Neuron (in vitro differentiated cells): ENCODE measurements at regions not wholly inside any gene's neighbourhood (a gene's known extent, or its start where the extent isn't known, plus 50 kb on each side); places are given as distances from the start of the nearest gene placed in this dataset.

ENCODE experiments used
- H2AFZ ChIP-seq: one replicate; pipeline ENCODE4 v1.6.1; 2013; ENCODE audit warnings: low read depth, mild to moderate bottlenecking, inconsistent platforms, low read length, moderate library complexity
- H3K27me3 ChIP-seq: one replicate; pipeline ENCODE4 v1.6.1; 2013; ENCODE audit warnings: low read length; ENCODE audit not compliant: insufficient read depth
- H3K36me3 ChIP-seq: one replicate; pipeline ENCODE4 v1.6.1; 2013; ENCODE audit warnings: low read length; ENCODE audit not compliant: insufficient read depth
- H3K4me1 ChIP-seq: one replicate; pipeline ENCODE4 v1.6.1; 2013; ENCODE audit warnings: low read length; ENCODE audit not compliant: insufficient read depth
- H3K4me3 ChIP-seq: 2 replicates; pipeline ENCODE4 v1.5.1; 2013; ENCODE audit warnings: mild to moderate bottlenecking, low read length, moderate library complexity
- H3K9me3 ChIP-seq: one replicate; pipeline ENCODE4 v1.6.1; 2013; ENCODE audit warnings: low read length

GRCh38 chr9:13770956-13771355, 491.5 kb upstream of the MPDZ start:
- Histone ChIP-seq H3K4me1 (no peaks in the 10 kb centered on the region), H3K36me3 (no peaks in the 10 kb centered on the region), H3K27me3 (no peaks in the 10 kb centered on the region), H2AFZ (no peak overlapping the region), H3K9me3 (no peaks in the 10 kb centered on the region), H3K4me3 (no peak overlapping the region)

- no peaks in the 10 kb centered on the region for H3K4me1 ChIP-seq
- H2AFZ ChIP-seq, result no peak overlapping the region
- H3K27me3 ChIP-seq, result no peaks in the 10 kb centered on the region
- H3K4me3 ChIP-seq, result no peak overlapping the region
- no peaks in the 10 kb centered on the region for H3K9me3 ChIP-seq
- H3K36me3 ChIP-seq, result no peaks in the 10 kb centered on the region
Measured at GRCh38 chr9:13769641-13770040, 490.1 kb upstream of the MPDZ start.

GRCh38 chr9:13769006-13769405, 489.5 kb upstream of the MPDZ start:
- no peaks in the 10 kb centered on the region for H3K36me3 ChIP-seq
- H3K9me3 ChIP-seq, result no peaks in the 10 kb centered on the region
- no peaks in the 10 kb centered on the region for H3K4me1 ChIP-seq
- no peak overlapping the region for H2AFZ ChIP-seq
- H3K27me3 ChIP-seq, result no peaks in the 10 kb centered on the region
- H3K4me3 ChIP-seq, result no peak overlapping the region

- Histone ChIP-seq H3K9me3 (no peaks in the 10 kb centered on the region), H2AFZ (no peak overlapping the region), H3K36me3 (no peaks in the 10 kb centered on the region), H3K4me1 (peaks cover 14% of the 10 kb centered on the region), H3K27me3 (no peaks in the 10 kb centered on the region), H3K4me3 (no peak overlapping the region)
Measured at GRCh38 chr9:13762209-13762608, 482.7 kb upstream of the MPDZ start.

GRCh38 chr9:13759551-13759950, 480.1 kb upstream of the MPDZ start:
- H3K4me1 ChIP-seq, result peaks cover 14% of the 10 kb centered on the region
- H3K4me3 ChIP-seq, result no peak overlapping the region

GRCh38 chr9:13758936-13759335, 479.4 kb upstream of the MPDZ start:
- Histone ChIP-seq H3K27me3 (no peaks in the 10 kb centered on the region), H2AFZ (no peak overlapping the region), H3K4me3 (no peak overlapping the region), H3K36me3 (no peaks in the 10 kb centered on the region), H3K9me3 (no peaks in the 10 kb centered on the region), H3K4me1 (peaks cover 14% of the 10 kb centered on the region)

More at GRCh38 chr9:13759551-13759950, 480.1 kb upstream of the MPDZ start:
- Histone ChIP-seq H3K27me3 (no peaks in the 10 kb centered on the region), H3K36me3 (no peaks in the 10 kb centered on the region), H3K9me3 (no peaks in the 10 kb centered on the region), H2AFZ (no peak overlapping the region)

GRCh38 chr9:13756943-13757342, 477.5 kb upstream of the MPDZ start:
- H3K36me3 ChIP-seq, result no peaks in the 10 kb centered on the region

GRCh38 chr9:13755551-13755950, 476.1 kb upstream of the MPDZ start:
- no peaks in the 10 kb centered on the region for H3K36me3 ChIP-seq
- peaks cover 14% of the 10 kb centered on the region for H3K4me1 ChIP-seq
- no peaks in the 10 kb centered on the region for H3K9me3 ChIP-seq
- H2AFZ ChIP-seq, result no peak overlapping the region
- no peaks in the 10 kb centered on the region for H3K27me3 ChIP-seq
- no peak overlapping the region for H3K4me3 ChIP-seq

More at GRCh38 chr9:13756943-13757342, 477.5 kb upstream of the MPDZ start:
- no peaks in the 10 kb centered on the region for H3K27me3 ChIP-seq
- no peaks in the 10 kb centered on the region for H3K9me3 ChIP-seq
- peaks cover 14% of the 10 kb centered on the region for H3K4me1 ChIP-seq
- no peak overlapping the region for H3K4me3 ChIP-seq
- no peak overlapping the region for H2AFZ ChIP-seq

- H2AFZ ChIP-seq, result no peak overlapping the region
- H3K4me1 ChIP-seq, result peaks cover 5% of the 10 kb centered on the region
- H3K4me3 ChIP-seq, result no peak overlapping the region
Measured at GRCh38 chr9:13750639-13751038, 471.1 kb upstream of the MPDZ start.

GRCh38 chr9:13750061-13750460, 470.6 kb upstream of the MPDZ start:
- Histone ChIP-seq H3K9me3 (no peaks in the 10 kb centered on the region), H3K27me3 (no peaks in the 10 kb centered on the region), H2AFZ (no peak overlapping the region)

More at GRCh38 chr9:13750639-13751038, 471.1 kb upstream of the MPDZ start:
- H3K9me3 ChIP-seq, result no peaks in the 10 kb centered on the region
- no peaks in the 10 kb centered on the region for H3K36me3 ChIP-seq
- no peaks in the 10 kb centered on the region for H3K27me3 ChIP-seq

GRCh38 chr9:13746876-13747275, 467.4 kb upstream of the MPDZ start:
- Histone ChIP-seq H3K4me1 (peaks cover 5% of the 10 kb centered on the region), H3K4me3 (no peak overlapping the region), H2AFZ (no peak overlapping the region), H3K9me3 (no peaks in the 10 kb centered on the region), H3K36me3 (no peaks in the 10 kb centered on the region), H3K27me3 (no peaks in the 10 kb centered on the region)

More at GRCh38 chr9:13750061-13750460, 470.6 kb upstream of the MPDZ start:
- Histone ChIP-seq H3K4me1 (peaks cover 5% of the 10 kb centered on the region), H3K4me3 (no peak overlapping the region), H3K36me3 (no peaks in the 10 kb centered on the region)

- no peaks in the 10 kb centered on the region for H3K27me3 ChIP-seq
- H3K4me1 ChIP-seq, result no peaks in the 10 kb centered on the region
- H3K9me3 ChIP-seq, result no peaks in the 10 kb centered on the region
- no peak overlapping the region for H3K4me3 ChIP-seq
- no peaks in the 10 kb centered on the region for H3K36me3 ChIP-seq
- no peak overlapping the region for H2AFZ ChIP-seq
Measured at GRCh38 chr9:13744261-13744901, 464.9 kb upstream of the MPDZ start.

GRCh38 chr9:13737885-13738284, 458.4 kb upstream of the MPDZ start:
- Histone ChIP-seq H3K4me3 (no peak overlapping the region), H2AFZ (no peak overlapping the region), H3K4me1 (no peaks in the 10 kb centered on the region), H3K27me3 (no peaks in the 10 kb centered on the region), H3K9me3 (no peaks in the 10 kb centered on the region), H3K36me3 (no peaks in the 10 kb centered on the region)

GRCh38 chr9:13735181-13735580, 455.7 kb upstream of the MPDZ start:
- H3K4me1 ChIP-seq, result no peaks in the 10 kb centered on the region
- no peaks in the 10 kb centered on the region for H3K9me3 ChIP-seq
- no peak overlapping the region for H2AFZ ChIP-seq
- H3K4me3 ChIP-seq, result no peak overlapping the region
- H3K36me3 ChIP-seq, result no peaks in the 10 kb centered on the region
- H3K27me3 ChIP-seq, result no peaks in the 10 kb centered on the region
